Stimulated activated CD4-positive, alpha-beta T cell treated with anti-CD3 and anti-CD28 coated beads, Interleukin-12 subunit alpha, Interleukin-12 subunit beta, amount 100 ng/mL, for 4 hours (primary cell): ENCODE measurements at regions not wholly inside any gene's neighbourhood (a gene's known extent, or its start where the extent isn't known, plus 50 kb on each side); places are given as distances from the start of the nearest gene placed in this dataset.

Experiments used
- DNase-seq: peaks from one replicate; pipeline ENCODE4 v3.0.0-alpha.2; 2020

DNA sequence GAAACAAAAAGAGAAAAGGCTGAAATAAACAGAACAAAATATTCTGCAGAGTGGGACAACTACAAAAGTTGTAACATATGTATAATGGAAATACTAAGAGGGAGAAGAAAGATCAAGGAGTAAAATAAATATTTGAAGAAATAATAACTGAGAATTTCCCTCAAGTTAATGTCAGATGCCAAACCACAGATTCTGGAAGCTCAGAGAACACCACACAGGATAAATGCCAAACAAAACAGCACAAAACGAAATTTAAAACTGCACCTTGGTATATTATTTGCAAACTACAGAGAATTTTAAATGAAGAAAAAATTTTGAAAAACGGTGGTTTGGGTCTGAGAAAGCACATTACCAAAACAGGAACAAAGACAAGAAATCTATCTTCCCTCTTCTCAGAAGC is 1588.9 kb upstream of the TMEFF2 start:
- DNase-seq, result no peak

GRCh38 chr2:193778293-193778692 is 1583.6 kb upstream of the TMEFF2 start:
- DNase-seq, result no peak

DNA sequence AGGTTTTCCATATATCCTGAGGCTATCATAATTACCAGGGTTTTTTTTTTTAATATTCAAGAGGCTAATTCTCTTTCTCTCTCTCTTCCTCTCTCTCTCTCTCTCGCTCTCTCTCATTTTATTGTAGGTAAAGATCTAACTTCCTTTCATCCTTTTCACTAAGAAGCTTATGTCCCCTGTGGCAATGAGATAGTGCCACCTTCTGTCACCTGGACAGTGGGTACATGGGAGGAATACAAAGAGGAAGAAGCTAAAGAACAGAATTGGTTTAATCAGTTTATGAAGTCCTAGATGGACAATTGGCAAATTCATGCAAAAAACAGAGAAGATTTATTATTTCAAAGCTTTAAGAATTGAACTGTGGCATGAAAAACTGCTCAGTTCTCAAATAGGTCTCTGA is 1582.3 kb upstream of the TMEFF2 start:
- DNase-seq, result no peak

DNA sequence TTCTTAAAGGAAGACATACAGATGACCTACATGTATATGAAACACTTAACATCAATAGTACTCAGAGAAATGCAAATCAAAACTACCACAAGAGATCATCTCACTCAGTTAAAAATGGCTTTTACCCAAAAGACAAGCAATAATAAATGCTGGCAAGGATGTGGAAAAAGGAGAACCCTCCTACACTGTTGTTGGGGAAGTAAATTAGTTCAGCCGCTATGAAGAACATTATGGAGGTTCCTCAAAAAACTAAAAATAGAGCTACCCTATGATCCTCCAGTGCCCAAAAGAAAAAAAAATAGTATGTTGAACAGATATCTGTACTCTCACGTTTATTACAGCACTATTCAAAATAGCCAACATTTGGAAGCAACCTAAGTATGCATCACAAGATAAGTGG is 1579.4 kb upstream of the TMEFF2 start:
- no peak for DNase-seq

- DNase-seq, result no peak
Measured at GRCh38 chr2:193751299-193751698, 1556.6 kb upstream of the TMEFF2 start.

- DNase-seq, result no peak
Measured at GRCh38 chr2:193749485-193749884, 1554.8 kb upstream of the TMEFF2 start.

DNA sequence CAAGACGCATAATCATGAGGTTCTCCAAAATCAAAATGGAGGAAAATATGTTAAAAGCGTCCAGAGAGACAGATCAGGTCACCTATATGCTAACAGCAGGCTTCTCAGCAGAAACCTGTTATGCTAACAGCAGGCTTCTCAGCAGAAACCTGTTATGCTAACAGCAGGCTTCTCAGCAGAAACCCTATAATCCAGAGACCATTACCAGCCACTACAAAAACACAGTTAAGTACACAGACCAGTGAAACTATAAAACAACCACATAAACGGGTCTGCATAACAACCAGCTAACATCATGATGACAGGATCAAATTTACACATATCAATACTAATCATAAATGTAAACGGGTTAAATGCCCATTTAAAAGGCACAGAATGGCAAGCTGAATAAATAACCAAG is 1548.4 kb upstream of the TMEFF2 start:
- DNase-seq, result no peak

DNA sequence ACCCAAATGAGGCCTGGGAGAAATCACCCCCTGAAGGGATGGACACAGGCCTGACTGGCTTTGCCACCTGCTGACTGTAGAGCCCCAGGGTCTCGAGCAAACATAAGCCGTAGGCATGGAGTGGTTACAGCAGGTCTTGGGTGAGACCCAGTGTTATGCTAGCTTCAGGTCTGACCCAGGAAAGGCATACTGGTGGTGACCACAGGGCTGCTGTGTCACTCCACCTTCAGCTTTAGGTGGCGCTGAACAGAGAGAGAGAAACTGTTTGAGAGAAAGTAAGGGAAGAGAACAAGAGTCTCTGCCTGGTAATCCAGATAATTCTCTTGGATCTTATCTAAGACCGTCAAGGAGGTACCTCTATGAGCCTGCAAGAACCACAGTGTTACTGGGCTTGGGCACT is 1544.2 kb upstream of the TMEFF2 start:
- DNase-seq, result no peak

DNA sequence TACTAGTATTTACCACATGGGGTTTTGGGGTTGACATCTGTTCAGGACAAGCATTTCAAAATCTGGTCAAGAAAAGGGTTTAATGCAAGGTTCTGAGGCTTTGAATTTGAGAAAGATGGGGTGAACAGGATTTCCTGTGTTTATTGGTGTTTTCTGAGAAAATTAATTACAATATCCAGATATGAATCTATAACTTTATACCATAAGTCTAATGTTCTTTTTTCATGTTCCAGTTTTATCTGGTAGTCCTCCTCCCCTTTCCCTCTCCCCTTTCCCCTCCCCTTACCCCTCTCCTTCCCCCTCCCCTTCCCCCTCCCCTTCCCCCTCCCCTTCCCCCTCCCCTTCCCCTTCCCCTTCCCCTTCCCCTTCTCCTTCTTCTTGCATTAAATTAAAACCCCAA is 1518.2 kb upstream of the TMEFF2 start:
- DNase-seq, result no peak

DNA sequence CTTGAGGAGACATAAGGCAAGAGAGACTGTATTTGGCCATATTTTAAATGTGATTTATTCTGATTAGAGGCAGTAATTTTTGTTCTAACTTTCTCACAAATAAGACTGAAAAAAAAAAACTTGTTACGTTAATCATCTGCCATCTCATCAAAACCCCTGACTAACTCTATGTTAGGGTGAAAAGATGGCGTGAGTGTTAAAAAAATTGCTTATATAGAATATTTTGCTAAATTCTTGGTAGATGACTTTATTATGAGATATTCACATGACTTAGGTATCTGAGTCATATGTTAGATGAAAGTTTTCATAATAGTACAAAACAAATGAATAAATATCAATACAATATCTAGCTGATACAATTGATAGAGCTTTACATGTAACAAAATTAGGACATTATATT is 1508.7 kb upstream of the TMEFF2 start:
- DNase-seq, result no peak

- no peak for DNase-seq
Measured at GRCh38 chr2:193701484-193701883, 1506.8 kb upstream of the TMEFF2 start.

GRCh38 chr2:193695367-193695766 is 1500.6 kb upstream of the TMEFF2 start:
- no peak for DNase-seq

DNA sequence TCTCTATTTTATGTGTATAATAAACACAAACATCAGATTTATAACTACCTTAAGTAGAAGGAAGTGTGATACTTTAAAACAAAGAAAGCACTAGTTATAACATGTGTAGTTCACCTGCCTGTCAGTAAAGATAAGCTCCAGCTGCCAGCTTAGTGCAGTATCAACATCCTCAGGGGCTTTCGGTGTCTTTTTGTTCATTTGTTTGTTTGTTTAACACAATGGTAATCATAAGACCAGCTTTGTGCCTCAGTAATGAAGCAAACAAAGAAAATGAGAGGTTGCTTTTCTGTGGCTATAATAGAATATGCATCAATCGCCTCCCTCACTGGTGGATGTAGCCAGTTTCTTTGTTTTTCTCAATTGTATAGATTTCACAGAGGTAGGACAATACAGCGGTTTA is 1499.0 kb upstream of the TMEFF2 start:
- no peak for DNase-seq

DNA sequence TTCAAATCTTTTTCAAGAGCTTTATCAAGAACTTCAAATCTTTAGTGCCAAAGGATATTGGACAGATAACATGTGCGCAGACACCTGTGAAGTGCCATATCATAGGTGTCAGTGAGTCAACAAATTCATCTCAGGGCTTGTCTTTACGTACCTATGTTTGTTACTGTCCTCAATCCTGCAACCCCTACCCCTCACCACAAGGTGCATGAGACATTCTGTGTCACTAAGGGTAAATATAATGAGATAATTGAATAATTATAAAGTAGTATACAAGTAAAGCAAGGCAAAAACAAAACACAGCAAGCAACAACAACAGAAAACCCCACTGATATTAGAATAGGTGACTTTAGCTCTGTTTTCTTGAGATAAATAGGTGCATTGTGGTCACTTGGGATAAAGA is 1495.8 kb upstream of the TMEFF2 start:
- no peak for DNase-seq

- DNase-seq, result no peak
Measured at GRCh38 chr2:193687195-193687594, 1492.5 kb upstream of the TMEFF2 start.

- DNase-seq, result no peak
Measured at GRCh38 chr2:193679847-193680246, 1485.1 kb upstream of the TMEFF2 start.

- DNase-seq, result no peak
Measured at GRCh38 chr2:193670478-193670877, 1475.7 kb upstream of the TMEFF2 start.

DNA sequence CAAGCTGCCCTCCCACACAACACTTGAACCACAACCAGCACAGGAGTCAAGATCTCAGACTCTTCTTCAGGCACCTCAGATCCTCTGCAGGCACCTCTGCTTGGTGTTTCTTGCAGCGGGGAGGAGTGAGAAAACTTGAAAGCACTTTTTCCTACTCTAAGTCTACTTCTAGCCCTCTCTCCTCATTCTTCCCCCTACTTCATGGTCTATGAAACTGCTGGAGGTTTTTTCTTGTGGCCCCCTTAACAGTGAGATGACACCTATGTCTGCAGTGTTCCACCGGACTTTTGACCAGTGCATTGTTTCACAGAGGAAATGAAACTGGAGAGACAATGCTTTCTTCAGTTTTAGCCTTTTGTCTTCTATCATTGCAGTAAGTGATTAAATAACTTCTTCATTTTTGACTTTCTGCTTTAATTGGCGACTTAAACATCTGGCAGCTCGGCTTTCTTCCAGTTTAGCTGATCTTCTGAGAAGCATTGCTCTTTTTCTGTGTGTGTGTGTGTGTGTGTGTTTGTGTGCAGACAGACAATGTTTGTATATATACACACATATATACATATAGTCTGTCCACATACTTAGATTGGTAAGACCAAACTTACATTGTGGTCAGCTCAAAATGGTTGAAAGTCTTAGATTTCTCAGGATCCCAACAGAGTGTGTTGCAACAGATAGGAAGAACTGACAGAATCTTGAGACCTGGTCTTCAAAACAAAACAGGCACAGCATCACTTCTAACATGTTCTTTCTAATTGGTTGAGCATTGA is 1474.0 kb upstream of the TMEFF2 start:
- DNase-seq, result no peak

DNA sequence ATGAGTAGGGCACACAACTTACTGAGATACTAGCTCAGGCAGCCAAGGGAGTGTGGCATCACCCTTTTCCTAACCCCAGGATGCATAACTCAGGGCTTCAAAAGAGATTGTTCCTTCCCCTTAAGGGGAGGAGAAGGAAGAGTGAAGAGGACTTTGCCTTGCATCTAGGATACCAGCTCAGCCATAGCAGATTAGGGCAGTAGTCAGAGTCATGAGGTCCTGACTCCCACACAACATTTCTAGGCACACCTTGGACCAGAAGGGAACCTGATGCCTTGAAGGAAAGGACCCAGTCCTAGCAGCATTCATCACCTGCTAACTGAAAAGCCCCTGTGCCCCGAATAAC is 1433.2 kb upstream of the TMEFF2 start:
- no peak for DNase-seq

GRCh38 chr2:193627187-193627926 is 1432.6 kb upstream of the TMEFF2 start:
- DNase-seq, result no peak

GRCh38 chr2:193608451-193608850 is 1413.7 kb upstream of the TMEFF2 start:
- no peak for DNase-seq

GRCh38 chr2:193590831-193591230 is 1396.1 kb upstream of the TMEFF2 start:
- no peak for DNase-seq

GRCh38 chr2:193584522-193584938 is 1389.8 kb upstream of the TMEFF2 start:
- no peak for DNase-seq

GRCh38 chr2:193583638-193584400 is 1389.1 kb upstream of the TMEFF2 start:
- DNase-seq, result no peak
